IMR-90 (cell line): ENCODE measurements at regions not wholly inside any gene's neighbourhood (a gene's known extent, or its start where the extent isn't known, plus 50 kb on each side); places are given as distances from the start of the nearest gene placed in this dataset.

Source experiments
- ATAC-seq: fragments of 200-7000 bp; cut with Tn5 transposase; 2 replicates; pipeline ENCODE4 v1.9.1; 2020; ENCODE audit warnings: low read depth, mild to moderate bottlenecking, moderate library complexity
- BruUV-seq: library from RNA; stranded (reverse); fragments of 400-500 nt; replicated peaks from 2 replicates; lab custom pipeline; 2021; lab: Mats Ljungman, UMichigan
- CTCF ChIA-PET: fragments of 300-600 bp; formaldehyde crosslinking; extraction: SDS; loops from one replicate; lab custom pipeline; 2021; ENCODE audit warnings: antibody characterized with exemption; lab: Yijun Ruan, JAX
- POLR2A ChIA-PET: fragments of 300-600 bp; sonication (Branson Sonifier 250); formaldehyde crosslinking; loops from one replicate; lab custom pipeline; 2022; ENCODE audit warnings: antibody characterized with exemption; ENCODE audit not compliant: unreplicated experiment; lab: Charles Lee
- DNase-seq: peaks from one replicate; pipeline ENCODE4 v3.0.0; 2013
- H2AFZ ChIP-seq: replicated peaks from 2 replicates; pipeline ENCODE3; 2013; ENCODE audit warnings: low read length, mild to moderate bottlenecking; ENCODE audit not compliant: poor library complexity
- H2AK5ac ChIP-seq: 2 replicates; pipeline ENCODE4 v1.6.1; 2013; ENCODE audit warnings: low read depth, low read length, inconsistent platforms
- H2AK9ac ChIP-seq: replicated peaks from 2 replicates; pipeline ENCODE3; 2013; ENCODE audit warnings: mild to moderate bottlenecking, low read depth, low read length, moderate library complexity; ENCODE audit not compliant: poor library complexity
- H2BK120ac ChIP-seq: 2 replicates; pipeline ENCODE4 v1.6.1; 2013; ENCODE audit warnings: low read depth, low read length, inconsistent platforms
- H2BK15ac ChIP-seq: 3 replicates; pipeline ENCODE4 v1.6.1; 2013; ENCODE audit warnings: low read depth, low read length, inconsistent platforms
- H2BK20ac ChIP-seq: 2 replicates; pipeline ENCODE4 v1.6.1; 2013; ENCODE audit warnings: low read depth, mild to moderate bottlenecking, inconsistent platforms, low read length, moderate library complexity
- H2BK5ac ChIP-seq: 2 replicates; pipeline ENCODE4 v1.6.1; 2013; ENCODE audit warnings: mild to moderate bottlenecking, low read depth, low read length, inconsistent platforms; ENCODE audit not compliant: poor library complexity, severe bottlenecking
- H3K14ac ChIP-seq: replicated peaks from 2 replicates; pipeline ENCODE4 v1.6.1; 2013; ENCODE audit warnings: low read depth, low read length, inconsistent platforms
- H3K18ac ChIP-seq: 2 replicates; pipeline ENCODE4 v1.6.1; 2013; ENCODE audit warnings: low read depth, low read length, control low read depth
- H3K23ac ChIP-seq: 2 replicates; pipeline ENCODE4 v1.6.1; 2013; ENCODE audit warnings: low read depth, low read length, inconsistent platforms
- H3K27ac ChIP-seq: 2 replicates; pipeline ENCODE4 v1.5.1; 2013; ENCODE audit warnings: mild to moderate bottlenecking, control low read depth, low read length; ENCODE audit not compliant: insufficient read depth
- H3K27me3 ChIP-seq: 2 replicates; pipeline ENCODE4 v1.6.1; 2013; ENCODE audit warnings: low read length; ENCODE audit not compliant: control insufficient read depth, insufficient read depth
- H3K36me3 ChIP-seq: 2 replicates; pipeline ENCODE4 v1.6.1; 2013; ENCODE audit warnings: low read length, mixed read lengths; ENCODE audit not compliant: control insufficient read depth, insufficient read depth
- H3K4ac ChIP-seq: 2 replicates; pipeline ENCODE4 v1.6.1; 2013; ENCODE audit warnings: low read depth, low read length, inconsistent platforms
- H3K4me1 ChIP-seq: 2 replicates; pipeline ENCODE4 v1.6.1; 2013; ENCODE audit warnings: low read length, mixed read lengths; ENCODE audit not compliant: control insufficient read depth, insufficient read depth
- H3K4me2 ChIP-seq: 2 replicates; pipeline ENCODE4 v1.6.1; 2013; ENCODE audit warnings: low read depth, mild to moderate bottlenecking, control low read depth, low read length, moderate library complexity
- H3K4me3 ChIP-seq: 2 replicates; pipeline ENCODE4 v1.5.1; 2013; ENCODE audit warnings: low read depth, mild to moderate bottlenecking, control low read depth, low read length, moderate library complexity; ENCODE audit not compliant: insufficient read depth
- H3K56ac ChIP-seq: 2 replicates; pipeline ENCODE4 v1.6.1; 2013; ENCODE audit warnings: low read length, inconsistent platforms; ENCODE audit not compliant: insufficient read depth; ENCODE audit errors: extremely low read depth
- H3K79me1 ChIP-seq, 2 experiments: 2 replicates each; pipeline ENCODE4 v1.6.1; 2013; ENCODE audit warnings: low read length in 2 of 2, inconsistent platforms in 1 of 2, low read depth in 1 of 2
- H3K9ac ChIP-seq: 2 replicates; pipeline ENCODE4 v1.6.1; 2013; ENCODE audit warnings: low read depth, low read length, control low read depth
- H3K9me1 ChIP-seq: 2 replicates; pipeline ENCODE4 v1.6.1; 2013; ENCODE audit warnings: low read length, inconsistent platforms; ENCODE audit not compliant: insufficient read depth
- H3K9me3 ChIP-seq: 2 replicates; pipeline ENCODE4 v1.6.1; 2013; ENCODE audit warnings: low read length; ENCODE audit not compliant: control insufficient read depth, insufficient read depth
- H4K20me1 ChIP-seq: 2 replicates; pipeline ENCODE4 v1.6.1; 2013; ENCODE audit warnings: low read length, inconsistent platforms; ENCODE audit not compliant: insufficient read depth
- H4K5ac ChIP-seq: 2 replicates; pipeline ENCODE4 v1.6.1; 2013; ENCODE audit warnings: mild to moderate bottlenecking, low read depth, low read length, control low read depth
- H4K8ac ChIP-seq, 2 experiments: 2 replicates each; pipeline ENCODE4 v1.6.1; 2013; ENCODE audit warnings: low read depth in 2 of 2, low read length in 2 of 2, control low read depth in 1 of 2, inconsistent platforms in 1 of 2
- H4K91ac ChIP-seq: 2 replicates; pipeline ENCODE4 v1.6.1; 2013; ENCODE audit warnings: low read depth, low read length, inconsistent platforms; ENCODE audit not compliant: insufficient read depth
- CHD1 ChIP-seq: IDR thresholded peaks from 2 replicates; pipeline ENCODE4 v1.6.1; 2012; ENCODE audit warnings: low read depth, low read length, improper control_type of control experiment
- ELK1 ChIP-seq: fragments of 150-350 bp; IDR thresholded peaks from 2 replicates; pipeline ENCODE4 v1.6.1; 2016; ENCODE audit warnings: low read depth, mild to moderate bottlenecking, low read length, moderate library complexity, borderline replicate concordance
- MAZ ChIP-seq: IDR thresholded peaks from 2 replicates; pipeline ENCODE4 v1.6.1; 2012; ENCODE audit warnings: low read depth, mild to moderate bottlenecking, low read length, improper control_type of control experiment, moderate library complexity, borderline replicate concordance
- MXI1 ChIP-seq: IDR thresholded peaks from 2 replicates; pipeline ENCODE4 v1.6.1; 2012; ENCODE audit warnings: low read depth, mild to moderate bottlenecking, low read length, moderate library complexity, borderline replicate concordance
- POLR2A ChIP-seq: IDR thresholded peaks from 2 replicates; pipeline ENCODE4 v1.6.1; 2012; ENCODE audit warnings: mild to moderate bottlenecking, low read depth, low read length
- RAD21 ChIP-seq: IDR thresholded peaks from 2 replicates; pipeline ENCODE4 v1.6.1; 2012; ENCODE audit warnings: low read length, improper control_type of control experiment
- RCOR1 ChIP-seq: IDR thresholded peaks from 2 replicates; pipeline ENCODE4 v1.6.1; 2012; ENCODE audit warnings: mild to moderate bottlenecking, low read length, improper control_type of control experiment; ENCODE audit not compliant: insufficient replicate concordance
- SMC3 ChIP-seq: fragments of 150-350 bp; IDR thresholded peaks from 2 replicates; pipeline ENCODE4 v1.6.1; 2016; ENCODE audit warnings: low read depth, mild to moderate bottlenecking, antibody characterized with exemption, low read length, moderate library complexity
- USF2 ChIP-seq: fragments of 150-350 bp; IDR thresholded peaks from 2 replicates; pipeline ENCODE4 v1.6.1; 2017; ENCODE audit warnings: mild to moderate bottlenecking, antibody characterized with exemption, low read length, low read depth
- WGBS, 2 experiments: methylation state at CpG; one replicate each; pipeline versions ENCODE4 v1.1.5 to v1.1.7; 2013; ENCODE audit warnings: missing lambda C conversion rate in 2 of 2; ENCODE audit not compliant: insufficient read length in 1 of 2; ENCODE audit errors: extremely low coverage in 2 of 2; 5-methylcytosine and 5-hydroxymethylcytosine counted together
- dilution Hi-C: fragments of 300-500 bp; cut with HindIII; formaldehyde crosslinking; loops from one replicate; pipeline ENCODE4 v1.14.3; 2018; ENCODE audit warnings: low sequenced_read_pairs; ENCODE audit not compliant: unreplicated experiment
- in situ Hi-C: fragments of 300-500 bp; cut with MboI; formaldehyde crosslinking; loops from 3 replicates; pipeline ENCODE4 v1.14.3; 2019; ENCODE audit warnings: low sequenced_read_pairs, inconsistent platforms, mixed read lengths
- intact Hi-C: fragments of 100-400 bp; cut with micrococcal nuclease; formaldehyde crosslinking; loops from 2 replicates; pipeline ENCODE4 v1.10.0; 2022
- TF ChIP-seq, protein P1 (sequence below): conservative IDR thresholded peaks from 2 replicates; pipeline ENCODE4 v1.5.1; 2012; ENCODE audit warnings: mild to moderate bottlenecking, low read depth, low read length, improper control_type of control experiment

DNA sequence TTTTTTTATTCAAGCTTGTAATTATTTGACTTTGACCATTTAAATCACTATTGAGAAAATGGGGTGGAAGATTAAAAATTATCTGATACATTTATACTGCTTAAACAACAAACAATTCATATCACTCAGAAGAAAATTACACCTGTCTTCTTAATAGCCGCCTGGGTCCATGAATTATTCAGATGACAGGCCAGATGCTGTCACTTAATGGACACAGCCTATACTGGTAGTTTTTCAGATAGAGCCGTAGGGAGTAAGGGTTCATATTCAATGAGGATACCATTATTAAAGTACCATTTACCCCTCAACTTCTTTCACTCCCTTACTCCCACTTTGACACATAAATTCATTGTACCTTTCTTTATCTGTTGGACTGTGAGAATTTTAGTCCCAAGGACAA lies 1193.4 kb upstream of the MAP3K7 start:
- Histone ChIP-seq H2BK120ac (no peak overlapping the region), H3K4me3 (no peak overlapping the region), H3K4me2 (no peak overlapping the region), H4K8ac (no peak overlapping the region), H3K4me1 (no peaks in the 10 kb centered on the region), H2AK9ac (no peak overlapping the region), H3K56ac (no peak overlapping the region), H3K9me1 (no peaks in the 10 kb centered on the region), H3K4ac (no peak overlapping the region), H3K9ac (no peak overlapping the region), H4K20me1 (no peaks in the 10 kb centered on the region), H2BK5ac (no peak overlapping the region), H3K36me3 (no peaks in the 10 kb centered on the region), H4K91ac (no peak overlapping the region), H2AFZ (no peak overlapping the region), H4K5ac (no peak overlapping the region), H3K27ac (no peak overlapping the region), H2BK20ac (no peak overlapping the region), H2BK15ac (no peak overlapping the region), H2AK5ac (no peak overlapping the region), H3K79me1 (no peaks in the 10 kb centered on the region), H3K23ac (no peak overlapping the region), H3K18ac (no peak overlapping the region), H3K14ac (no peak overlapping the region), H3K27me3 (no peaks in the 10 kb centered on the region), H3K9me3 (no peaks in the 10 kb centered on the region)
- intact Hi-C loops = no loop called here
- no TSS peak for BruUV-seq
- ATAC-seq (no peak), DNase-seq (no peak)
- ChIA-PET CTCF (no interaction called here), POLR2A (no interaction called here)
- WGBS, 2 experiments = no CpG with 5 or more reads among the region's 2 CpGs
- in situ Hi-C loops = no loop called here
- dilution Hi-C loops = no loop called here
- TF ChIP-seq CHD1 (no peak), USF2 (no peak), POLR2A (no peak), RCOR1 (no peak), ELK1 (no peak), RAD21 (no peak), SMC3 (no peak), MAZ (no peak), MXI1 (no peak)
- TF ChIP-seq, protein P1, sequence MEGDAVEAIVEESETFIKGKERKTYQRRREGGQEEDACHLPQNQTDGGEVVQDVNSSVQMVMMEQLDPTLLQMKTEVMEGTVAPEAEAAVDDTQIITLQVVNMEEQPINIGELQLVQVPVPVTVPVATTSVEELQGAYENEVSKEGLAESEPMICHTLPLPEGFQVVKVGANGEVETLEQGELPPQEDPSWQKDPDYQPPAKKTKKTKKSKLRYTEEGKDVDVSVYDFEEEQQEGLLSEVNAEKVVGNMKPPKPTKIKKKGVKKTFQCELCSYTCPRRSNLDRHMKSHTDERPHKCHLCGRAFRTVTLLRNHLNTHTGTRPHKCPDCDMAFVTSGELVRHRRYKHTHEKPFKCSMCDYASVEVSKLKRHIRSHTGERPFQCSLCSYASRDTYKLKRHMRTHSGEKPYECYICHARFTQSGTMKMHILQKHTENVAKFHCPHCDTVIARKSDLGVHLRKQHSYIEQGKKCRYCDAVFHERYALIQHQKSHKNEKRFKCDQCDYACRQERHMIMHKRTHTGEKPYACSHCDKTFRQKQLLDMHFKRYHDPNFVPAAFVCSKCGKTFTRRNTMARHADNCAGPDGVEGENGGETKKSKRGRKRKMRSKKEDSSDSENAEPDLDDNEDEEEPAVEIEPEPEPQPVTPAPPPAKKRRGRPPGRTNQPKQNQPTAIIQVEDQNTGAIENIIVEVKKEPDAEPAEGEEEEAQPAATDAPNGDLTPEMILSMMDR = no peak
